Posterior cingulate gyrus (tissue), 11 donors: ENCODE measurements at regions not wholly inside any gene's neighbourhood (a gene's known extent, or its start where the extent isn't known, plus 50 kb on each side); places are given as distances from the start of the nearest gene placed in this dataset.
A peak's percentile ranks its signal among the peaks of the same experiment; 100 is the strongest.
"Not testable (repeated sequence)": the region's sequence is repeated elsewhere in the genome, so short reads cannot be mapped to it uniquely, and the experiment has no call there.

Source experiments
- DNase-seq, 10 donors: peaks; one replicate each; pipeline versions ENCODE4 v3.0.0 to v3.0.0-alpha.2; 2020 to 2021; ENCODE audit warnings: mixed read lengths in 3 of 10
- intact Hi-C: fragments of 100-400 bp; cut with DNase I; formaldehyde crosslinking; loops from one replicate; pipeline ENCODE4 v1.15.1; 2023

DNA sequence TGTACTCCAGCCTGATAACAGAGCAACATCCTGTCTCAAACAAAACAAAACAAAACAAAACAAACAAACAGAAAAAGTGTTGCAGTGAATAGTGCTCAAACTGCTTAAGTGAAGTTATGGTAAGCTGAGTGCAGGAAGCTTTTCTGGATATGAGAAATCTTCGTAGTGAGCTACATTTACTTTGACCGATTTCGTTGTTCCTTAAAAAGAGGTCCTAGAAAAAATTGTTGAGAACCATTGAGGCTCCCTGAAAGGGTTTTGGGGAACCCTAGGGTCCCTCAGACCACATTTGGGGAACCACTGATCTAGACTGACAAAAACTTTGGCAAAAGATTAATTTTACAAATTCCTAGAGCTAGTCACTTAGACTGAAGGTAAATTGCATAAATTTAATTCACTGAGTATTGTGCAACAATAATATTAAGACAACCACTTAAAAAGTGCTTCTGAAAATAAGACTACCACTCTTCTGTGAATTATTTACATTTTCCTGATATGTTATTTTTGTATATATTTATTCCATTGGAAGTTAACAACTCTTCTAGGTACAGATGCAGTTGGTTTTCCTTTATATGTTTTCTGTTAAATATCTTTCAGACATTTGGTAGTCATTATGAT, 149.6 kb downstream of the FHIP1A start:
- intact Hi-C loops: no loop called here
- no peak for DNase-seq

DNA sequence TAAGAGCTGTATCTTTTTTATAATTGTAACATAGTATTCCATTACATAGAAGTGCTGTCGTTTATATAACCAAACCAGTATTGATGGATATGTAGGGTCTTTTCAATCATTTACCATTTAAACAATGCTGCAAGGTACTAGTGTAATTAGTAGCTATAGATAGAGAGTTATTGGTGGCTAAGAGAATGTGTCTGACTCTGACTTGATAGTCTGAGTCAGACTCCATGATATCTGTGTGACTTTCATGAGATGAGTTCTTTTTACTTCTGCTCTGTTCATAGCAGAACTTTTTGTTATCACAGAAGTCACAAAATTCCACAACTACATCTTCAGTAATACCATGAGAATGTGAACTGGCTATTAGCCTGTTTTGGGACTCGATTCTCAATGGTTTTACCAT, 150.6 kb downstream of the FHIP1A start:
- DNase-seq: no peak
- intact Hi-C loops: no loop called here

DNA sequence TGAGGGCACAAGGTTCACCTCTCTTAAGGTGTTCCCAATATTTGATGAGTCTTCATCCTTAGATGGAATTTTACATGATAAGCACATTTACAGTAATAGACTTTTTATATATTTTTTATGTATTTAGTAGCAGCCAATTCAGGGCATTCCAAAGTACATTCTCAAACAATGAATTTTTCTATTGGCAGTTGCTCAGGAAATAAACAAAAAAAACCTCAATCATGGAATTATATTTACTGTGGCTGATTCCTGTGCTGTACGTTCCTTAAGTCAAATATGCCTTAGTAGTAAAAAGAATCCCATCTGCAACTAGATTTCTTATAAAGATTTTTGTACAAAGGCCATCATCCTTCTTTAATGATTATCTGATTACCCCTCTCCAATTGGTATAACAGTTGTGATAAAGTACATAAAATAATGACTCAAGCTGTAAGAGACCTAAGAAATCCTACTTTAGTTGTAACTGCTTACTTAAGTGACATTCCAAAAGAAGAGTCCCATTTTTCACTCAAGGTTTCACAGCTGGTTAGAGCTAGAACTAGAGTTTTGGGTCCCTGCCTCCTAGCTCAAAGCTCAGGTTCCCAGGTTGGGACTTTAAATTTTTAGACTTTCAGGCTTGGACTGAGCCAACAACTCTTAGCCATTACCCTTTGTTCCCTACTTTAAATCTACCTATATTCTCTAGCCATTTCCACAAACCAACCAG, 152.7 kb downstream of the FHIP1A start:
- intact Hi-C loops: no loop called here
- DNase-seq: no peak

DNA sequence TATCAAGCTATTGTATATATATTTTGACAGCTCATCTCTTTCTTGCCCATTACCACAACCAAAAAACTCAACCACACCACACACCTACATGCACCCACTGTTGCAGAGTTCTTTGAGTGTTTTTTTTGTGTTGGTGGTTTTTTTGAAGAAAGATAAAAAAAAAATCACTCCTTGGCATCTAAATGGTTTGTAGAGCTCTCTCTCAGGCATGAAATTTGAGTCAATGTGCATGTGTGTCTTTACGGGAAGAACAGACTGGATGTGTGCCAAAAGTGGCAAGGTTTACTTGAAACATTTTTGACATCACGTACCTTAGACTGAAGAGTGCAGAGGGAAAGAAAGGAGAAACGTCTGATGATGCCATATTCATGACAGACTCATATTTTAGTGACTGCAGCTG, 154.2 kb downstream of the FHIP1A start:
- no peak for DNase-seq
- intact Hi-C loops: no loop called here

DNA sequence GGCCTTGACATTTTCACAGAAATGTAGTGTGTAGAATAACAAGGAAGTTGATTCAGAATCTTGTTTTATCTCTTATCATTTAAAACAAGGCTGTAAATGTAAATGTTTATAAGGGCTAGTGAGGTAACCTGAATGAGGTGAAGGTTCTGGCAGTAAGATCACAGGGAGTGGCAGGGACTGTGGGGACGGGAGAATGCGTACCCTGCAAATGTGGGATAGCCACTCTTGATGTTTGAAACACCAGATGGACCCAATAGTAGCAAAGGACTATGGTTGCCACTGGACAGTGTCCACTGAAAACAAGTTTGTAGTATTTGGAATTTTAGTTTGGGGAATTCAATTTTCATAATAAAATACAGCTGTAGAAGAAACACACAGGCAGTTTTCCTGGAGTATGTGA, 155.3 kb downstream of the FHIP1A start:
- intact Hi-C loops: no loop called here
- no peak for DNase-seq

DNA sequence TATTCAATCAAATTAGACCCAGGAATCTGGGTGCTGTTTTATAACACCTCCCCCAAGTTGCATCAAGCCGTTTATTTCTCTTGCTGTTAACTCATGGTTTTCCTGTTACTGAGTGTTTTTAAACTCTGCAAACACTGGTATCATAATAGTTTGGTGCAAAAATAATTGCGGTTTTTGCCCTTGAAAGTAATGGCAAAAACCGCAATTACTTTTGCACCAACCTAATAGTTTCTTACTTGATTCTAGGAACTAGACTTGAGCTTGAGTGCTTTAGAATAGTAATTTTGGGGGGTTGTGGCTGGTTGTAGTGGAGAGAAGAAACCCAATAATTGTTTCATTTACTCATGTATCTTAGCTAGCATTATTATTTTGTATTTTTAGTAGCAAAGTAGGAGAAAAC, 156.6 kb downstream of the FHIP1A start:
- intact Hi-C loops: no loop called here
- no peak for DNase-seq

DNA sequence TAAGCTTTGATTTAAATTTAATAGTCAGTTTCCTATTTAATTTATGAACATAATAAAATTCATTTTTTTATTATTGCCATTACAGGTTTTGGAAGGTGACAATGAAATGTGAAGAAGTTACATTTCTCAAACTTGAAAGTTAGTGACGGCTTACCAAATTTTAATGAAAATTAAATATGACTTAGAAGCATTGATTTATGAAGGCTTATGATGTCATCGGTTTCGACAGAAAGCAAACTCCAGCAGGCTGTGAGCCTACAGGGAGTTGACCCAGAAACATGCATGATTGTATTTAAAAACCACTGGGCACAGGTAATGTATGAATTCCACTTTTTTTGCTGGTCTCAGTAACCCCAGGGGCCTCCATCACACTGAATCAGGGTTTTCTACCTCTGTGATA, 157.1 kb downstream of the FHIP1A start:
- DNase-seq: no peak
- intact Hi-C loops: no loop called here

DNA sequence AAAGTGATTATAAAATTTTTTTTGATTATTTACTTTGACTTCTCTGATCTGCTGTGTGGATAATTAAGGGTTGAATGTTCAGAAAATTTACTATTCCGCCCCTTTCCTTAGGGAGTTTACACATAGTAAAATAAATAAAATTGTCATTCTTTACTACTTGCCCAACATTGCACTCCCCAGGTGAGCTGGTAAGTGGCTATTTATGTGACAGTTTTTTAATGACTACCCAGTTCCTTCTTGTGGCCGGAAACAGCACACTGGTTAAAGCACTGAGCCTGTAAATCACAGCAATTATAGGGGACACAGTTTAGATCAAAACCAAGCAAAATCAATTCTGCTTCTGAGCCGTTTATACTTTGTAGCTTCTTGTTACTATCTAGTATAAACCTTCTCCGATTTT, 158.1 kb downstream of the FHIP1A start:
- intact Hi-C loops: no loop called here
- no peak for DNase-seq

DNA sequence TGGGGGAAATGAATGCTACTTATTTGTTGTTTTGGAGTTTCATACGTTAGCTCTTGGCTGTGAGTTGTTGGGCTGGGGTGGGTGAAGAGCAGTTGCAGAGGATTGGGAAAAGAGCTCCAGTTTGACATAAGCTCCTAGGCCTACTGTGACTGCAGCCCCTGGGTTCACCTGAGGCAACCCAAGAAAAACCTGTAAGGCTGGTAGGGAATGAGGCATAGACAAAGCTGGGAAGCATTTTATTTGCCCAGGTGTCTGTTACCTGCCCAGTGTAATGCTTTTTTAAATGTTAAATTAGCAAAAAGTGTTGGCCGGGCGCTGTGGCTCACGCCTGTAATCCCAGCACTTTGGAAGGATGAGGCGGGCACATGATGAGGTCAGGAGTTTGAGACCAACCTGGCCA, 160.0 kb downstream of the FHIP1A start:
- DNase-seq: no peak
- intact Hi-C loops: no loop called here

DNA sequence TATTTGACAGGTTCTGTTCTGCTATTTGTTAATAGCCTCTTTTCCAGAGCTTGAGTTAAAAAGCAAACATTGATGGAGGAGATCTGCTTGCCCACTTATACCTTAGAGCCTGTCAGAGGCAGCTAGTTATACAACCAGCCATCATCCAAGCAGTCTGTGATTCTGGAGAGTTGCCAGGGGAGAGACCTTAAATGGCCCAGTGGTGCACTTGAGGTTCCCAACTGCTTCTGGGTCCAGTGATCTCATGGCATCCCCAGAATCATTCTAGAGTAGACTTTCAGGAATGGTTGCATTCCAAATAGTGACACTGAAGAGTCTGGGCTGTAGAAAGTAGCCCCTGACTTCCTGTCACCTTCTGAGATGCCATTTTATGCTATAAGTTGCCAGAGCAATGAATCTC, 160.7 kb downstream of the FHIP1A start:
- DNase-seq: no peak

DNA sequence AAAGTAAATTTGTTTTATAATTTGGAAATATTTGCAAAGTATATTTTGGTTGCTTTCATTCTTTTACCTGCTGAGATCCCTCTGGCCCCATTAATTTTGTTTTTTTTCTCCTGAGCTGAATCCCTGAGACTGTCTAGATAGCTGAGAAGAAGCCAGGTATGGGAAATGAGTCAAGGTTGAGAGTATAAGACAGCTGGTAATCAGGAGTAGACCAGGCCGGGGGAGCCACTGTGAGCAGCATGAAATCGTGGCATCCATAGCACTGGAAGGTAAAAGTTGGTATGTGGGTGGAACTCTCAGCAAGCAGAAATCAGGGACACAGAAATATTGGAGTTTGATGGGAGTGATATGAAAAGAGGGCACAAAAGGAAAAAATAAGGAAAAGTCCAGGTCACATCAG, 164.5 kb downstream of the FHIP1A start:
- intact Hi-C loops: no loop called here
- peak in 1 of 10 donors; percentile 51 for DNase-seq

More for the DNA sequence above, 160.7 kb downstream of the FHIP1A start:
- intact Hi-C loops: no loop called here

DNA sequence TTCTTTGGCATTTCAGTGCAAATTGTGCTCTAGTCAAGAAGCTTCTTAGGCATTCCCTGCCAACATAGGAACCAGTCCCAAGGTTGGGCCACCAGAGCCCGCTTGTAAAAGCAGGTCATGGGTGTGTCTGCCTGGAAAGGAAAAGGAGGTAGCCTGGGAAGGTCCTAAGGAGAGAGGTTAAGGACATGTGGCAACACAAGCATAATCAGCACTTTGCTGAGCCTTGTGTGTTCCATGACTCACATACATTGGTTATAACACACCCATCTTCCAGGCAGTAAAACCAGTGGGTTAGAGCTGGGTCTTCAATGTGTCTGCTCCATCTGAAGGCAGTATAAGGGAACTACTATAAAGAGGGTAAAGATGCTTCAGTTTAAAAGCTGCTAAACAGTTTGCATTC, 165.0 kb downstream of the FHIP1A start:
- intact Hi-C loops: no loop called here
- no peak for DNase-seq

DNA sequence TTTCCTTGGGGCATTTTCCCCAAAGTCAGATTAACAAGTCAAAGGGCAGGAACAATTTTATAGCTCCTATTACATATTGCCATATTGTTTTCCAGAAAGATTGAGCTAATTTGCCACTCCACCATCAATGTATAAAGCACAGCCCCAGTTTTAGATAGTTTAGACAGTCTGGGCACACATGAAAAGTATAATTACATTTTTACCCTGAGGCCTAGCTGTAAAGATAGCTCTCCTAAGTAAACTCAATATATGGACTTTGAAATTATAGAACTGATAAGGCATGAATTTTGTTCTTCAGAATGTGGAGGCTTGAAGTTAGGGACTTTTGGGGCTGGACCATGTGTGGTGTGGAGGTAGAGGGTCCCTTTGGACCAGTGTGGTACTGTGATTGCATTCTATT, 166.0 kb downstream of the FHIP1A start:
- DNase-seq: no peak
- intact Hi-C loops: no loop called here

DNA sequence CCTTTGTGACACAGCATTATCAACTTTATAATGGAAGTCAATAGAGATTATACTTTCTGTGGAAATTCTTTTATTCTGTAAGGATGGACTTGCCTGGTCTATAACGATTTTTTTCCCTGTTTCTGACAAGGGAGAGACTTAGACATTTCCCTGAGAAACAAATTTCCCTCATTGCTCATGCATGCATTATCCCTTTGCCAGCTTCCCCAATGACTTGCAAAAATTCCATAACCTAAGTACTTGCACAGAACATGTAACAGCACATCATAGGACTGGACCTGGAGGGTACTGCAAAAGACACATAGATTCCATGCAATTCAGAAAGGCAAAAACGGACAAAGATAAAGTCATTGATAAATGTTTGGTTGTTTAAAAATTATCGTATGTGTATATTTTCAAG, 166.7 kb downstream of the FHIP1A start:
- intact Hi-C loops: no loop called here

DNA sequence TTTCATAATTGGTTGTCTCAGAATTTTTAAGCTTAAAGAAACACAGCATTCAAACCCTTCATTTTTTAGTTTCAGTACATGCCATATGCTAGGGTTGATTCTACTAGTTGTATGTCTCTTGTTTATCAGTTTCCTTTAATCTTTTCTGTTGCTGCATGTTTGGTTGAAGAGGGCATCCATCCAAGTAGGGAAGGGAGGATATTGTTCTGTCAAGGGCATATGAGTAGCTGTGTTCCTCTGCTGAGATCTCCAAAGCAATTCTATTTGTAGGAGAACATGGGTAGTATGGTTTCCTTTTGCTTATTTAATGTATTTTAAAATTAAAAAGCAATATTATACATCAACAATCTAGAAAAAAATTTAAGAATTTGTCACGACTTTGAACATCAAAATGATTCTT, 167.7 kb downstream of the FHIP1A start:
- intact Hi-C loops: no loop called here
- DNase-seq: no peak

More for the DNA sequence above, 166.7 kb downstream of the FHIP1A start:
- DNase-seq: no peak

DNA sequence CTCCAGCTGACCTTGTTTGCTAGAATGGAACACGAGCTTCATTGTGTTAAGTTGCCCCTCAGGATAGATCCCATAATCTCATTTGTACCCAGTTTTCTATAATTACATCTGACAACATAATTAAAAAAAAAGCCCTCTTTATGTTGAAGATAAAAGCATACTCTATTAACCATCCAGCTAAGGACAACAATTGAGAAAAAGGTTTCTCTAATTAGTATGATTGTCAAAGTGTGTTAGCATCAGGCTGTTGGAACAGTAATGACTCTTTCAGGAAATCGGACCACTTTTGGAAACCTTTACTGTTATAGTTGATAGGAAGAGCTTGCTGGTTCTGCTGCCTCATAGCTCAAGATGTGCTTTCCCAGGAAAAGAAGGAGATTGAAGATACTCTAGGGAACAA, 172.6 kb downstream of the FHIP1A start:
- intact Hi-C loops: no loop called here

DNA sequence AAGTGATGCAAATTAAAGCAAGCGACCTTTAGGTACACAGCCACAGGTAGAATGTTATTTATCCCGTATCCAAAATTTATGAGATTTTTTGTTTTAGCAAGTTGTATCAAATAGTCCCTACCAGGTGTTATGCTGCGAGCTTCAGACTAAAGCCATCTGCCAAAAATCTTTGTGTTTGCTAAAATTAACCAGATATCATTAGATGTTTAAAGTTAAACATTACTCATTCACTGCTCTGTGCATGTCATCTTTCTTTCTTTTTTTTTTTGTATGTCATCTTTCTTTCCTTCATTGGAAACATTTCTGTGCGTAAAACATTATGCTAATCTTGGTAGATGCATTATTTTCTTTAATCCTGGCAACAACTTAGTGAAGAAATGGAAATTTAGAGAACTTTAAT, 173.1 kb downstream of the FHIP1A start:
- intact Hi-C loops: no loop called here
- no peak for DNase-seq

More for the DNA sequence above, 172.6 kb downstream of the FHIP1A start:
- DNase-seq: no peak

DNA sequence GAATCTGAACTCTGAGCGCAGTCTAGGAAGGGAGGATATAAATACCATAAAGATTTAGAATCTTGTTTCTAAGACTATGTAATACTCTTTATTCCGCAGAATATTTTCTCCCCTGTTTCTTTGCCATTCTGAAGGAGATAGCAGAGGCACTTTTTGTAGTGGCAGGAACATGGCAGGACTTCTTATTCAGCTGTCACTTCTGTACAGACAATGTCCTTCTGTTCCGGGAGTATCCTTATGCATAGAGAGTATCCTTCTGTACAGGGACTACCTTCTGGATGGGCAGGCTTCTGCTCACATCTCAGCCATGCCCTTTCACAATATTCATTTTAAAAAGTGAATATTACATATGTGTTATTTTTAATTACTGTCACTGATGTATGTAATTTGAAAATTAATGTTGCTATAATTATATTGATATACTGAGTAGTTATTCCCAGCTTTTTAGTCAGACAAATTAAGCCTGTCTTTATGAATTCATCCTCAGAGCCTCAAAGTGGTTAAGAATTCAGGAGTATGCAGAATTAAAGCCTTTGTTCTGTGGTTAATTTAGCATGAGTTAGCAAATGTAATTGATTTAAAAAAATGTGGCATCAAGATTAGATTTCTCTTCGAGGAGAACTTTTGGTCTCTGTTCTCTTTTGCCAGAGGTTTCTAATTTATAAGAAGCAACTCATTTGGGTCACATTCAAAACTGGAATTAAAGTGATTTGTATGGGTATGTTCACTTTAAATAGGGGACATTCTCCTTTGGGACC, 174.4 kb downstream of the FHIP1A start:
- intact Hi-C loops: no loop called here
- no peak for DNase-seq

DNA sequence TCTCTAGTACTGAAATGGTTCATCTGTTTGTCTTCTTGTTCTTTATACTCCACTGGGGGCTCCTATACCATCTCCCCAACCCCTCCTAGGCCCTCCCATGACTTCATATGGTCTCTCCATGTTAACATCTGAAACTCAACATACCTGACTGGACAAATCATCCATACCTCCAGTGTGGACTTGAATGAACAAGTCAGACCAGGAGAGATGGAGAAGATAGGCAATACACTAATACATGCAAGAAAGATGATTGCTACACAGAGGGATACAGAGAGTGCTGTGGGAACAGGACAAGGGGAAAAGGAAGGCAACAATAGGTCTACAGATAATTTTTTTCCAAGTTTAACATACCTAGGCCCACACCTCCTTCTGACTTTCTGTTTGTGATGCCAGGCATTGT, 175.1 kb downstream of the FHIP1A start:
- intact Hi-C loops: no loop called here
- DNase-seq: no peak

DNA sequence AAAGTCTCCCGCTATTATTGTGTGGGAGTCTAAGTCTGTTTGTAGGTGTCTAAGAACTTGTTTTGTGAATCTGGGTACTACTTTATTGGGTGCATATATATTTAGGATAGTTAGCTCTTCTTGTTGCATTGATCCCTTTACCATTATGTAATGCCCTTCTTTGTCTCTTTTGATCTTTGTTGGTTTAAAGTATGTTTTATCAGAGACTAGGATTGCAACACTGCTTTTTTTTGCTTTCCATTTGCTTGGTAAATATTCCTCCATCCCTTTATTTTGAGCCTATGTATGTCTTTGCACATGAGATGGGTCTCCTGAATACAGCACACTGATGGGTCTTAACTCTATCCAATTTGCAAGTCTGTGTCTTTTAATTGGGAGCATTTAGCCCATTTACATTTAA, 165.2 kb downstream of the GATB start:
- intact Hi-C loops, DNase-seq: not testable (repeated sequence)

DNA sequence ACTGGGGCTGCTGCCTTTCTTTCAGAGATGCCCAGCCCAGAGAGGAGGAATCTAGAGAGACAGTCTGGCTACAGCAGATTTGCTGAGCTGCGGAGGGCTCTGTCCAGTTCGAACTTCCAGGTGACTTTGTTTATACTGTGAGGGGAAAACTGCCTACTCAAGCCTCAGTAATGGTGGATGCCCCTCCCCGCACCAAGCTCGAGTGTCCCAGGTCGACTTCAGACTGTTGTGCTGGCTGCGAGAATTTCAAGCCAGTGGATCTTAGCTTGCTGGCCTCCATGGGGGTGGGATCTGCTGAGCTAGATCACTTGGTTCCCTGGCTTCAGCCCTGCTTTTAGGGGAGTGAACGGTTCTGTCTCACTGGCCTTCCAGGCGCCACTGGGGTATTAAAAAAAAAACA, 163.1 kb downstream of the GATB start:
- intact Hi-C loops: not testable (repeated sequence)
- DNase-seq: peak in 1 of 10 donors; percentile 45

DNA sequence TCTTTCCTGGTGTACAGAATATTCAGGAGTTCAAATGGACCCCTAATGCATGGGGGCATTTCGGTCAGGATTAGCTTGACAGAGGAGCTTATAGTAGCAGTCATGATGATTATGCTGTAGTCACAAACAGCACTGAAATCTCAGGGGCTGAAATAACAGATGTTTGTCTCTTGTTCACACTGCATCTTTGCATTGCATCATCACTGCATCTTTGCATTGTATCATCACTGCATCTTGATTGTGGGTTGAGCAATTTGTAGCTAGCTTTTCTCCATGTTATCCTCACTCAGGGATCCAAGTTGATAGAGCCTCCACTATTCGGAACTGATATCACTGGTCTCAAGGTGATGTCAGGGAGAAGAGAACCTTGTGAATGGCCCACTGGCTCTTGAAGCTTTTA, 160.9 kb downstream of the GATB start:
- no peak for DNase-seq
- intact Hi-C loops: loop anchor here (10.0 kb wide), 2 partner anchors 235 to 485 kb away; no protein-coding TSS in a partner anchor
